ENCODE measurements at regions not wholly inside any gene's neighbourhood (a gene's known extent, or its start where the extent isn't known, plus 50 kb on each side); places are given as distances from the start of the nearest gene placed in this dataset.

GRCh38 chr4:20428436-20429160 lies 176.9 kb downstream of the SLIT2 start:
- Mint-ChIP-seq H3K9me3 (no peaks in the 10 kb centered on the region), H3K4me3 (no peak overlapping the region), H3K4me1 (no peaks in the 10 kb centered on the region), H3K27me3 (peaks cover 10% of the 10 kb centered on the region), H3K27ac (no peak overlapping the region), H3K36me3 (no peaks in the 10 kb centered on the region)
- ATAC-seq (ENCODE audit: low read depth) (no peak), DNase-seq (no peak)
- POLR2A ChIA-PET, result no interaction called here

DNA sequence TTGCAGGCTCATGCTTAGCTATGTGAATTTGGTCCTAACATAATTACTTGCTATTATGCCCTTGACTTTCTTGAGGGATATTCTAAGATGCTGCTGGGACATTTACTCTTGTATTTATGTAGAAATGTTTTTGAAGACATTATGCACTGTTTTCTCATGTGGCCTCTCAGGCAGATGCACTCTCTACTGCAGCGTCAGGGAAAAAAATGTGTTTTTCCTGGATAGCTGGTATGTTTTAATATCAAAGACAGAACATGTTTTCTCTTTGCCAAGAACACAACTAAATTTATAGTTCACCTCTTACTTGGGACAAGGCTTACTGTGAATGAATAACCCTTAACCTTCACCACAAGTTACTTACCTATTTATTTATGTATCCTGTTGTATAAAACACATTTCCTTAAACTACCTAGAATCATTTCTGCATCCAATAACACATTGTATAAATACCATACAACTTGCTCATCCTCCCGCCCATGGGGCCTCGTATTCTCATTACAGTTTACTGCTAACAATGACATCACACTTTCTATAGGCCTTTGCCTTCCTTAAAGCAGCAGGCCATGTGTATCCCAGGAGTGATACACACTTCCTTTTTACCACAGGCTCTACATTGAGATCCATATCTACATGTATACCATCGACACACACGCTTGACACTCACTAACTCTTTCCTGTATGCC lies 178.7 kb downstream of the SLIT2 start:
- DNase-seq, result no peak
- H3K27me3 Mint-ChIP-seq, result peaks cover 13% of the 10 kb centered on the region
- ATAC-seq (ENCODE audit: low read depth), result no peak
- H3K4me1 Mint-ChIP-seq, result no peaks in the 10 kb centered on the region
- no peaks in the 10 kb centered on the region for H3K36me3 Mint-ChIP-seq
- no peaks in the 10 kb centered on the region for H3K9me3 Mint-ChIP-seq
- POLR2A ChIA-PET, result no interaction called here
- H3K27ac Mint-ChIP-seq, result no peak overlapping the region
- H3K4me3 Mint-ChIP-seq, result no peak overlapping the region

- ATAC-seq (ENCODE audit: low read depth) (no peak), DNase-seq (no peak)
- no peaks in the 10 kb centered on the region for H3K9me3 Mint-ChIP-seq
- H3K36me3 Mint-ChIP-seq, result no peaks in the 10 kb centered on the region
- H3K4me3 Mint-ChIP-seq, result no peak overlapping the region
- peaks cover 6% of the 10 kb centered on the region for H3K27me3 Mint-ChIP-seq
- POLR2A ChIA-PET, result no interaction called here
- no peak overlapping the region for H3K27ac Mint-ChIP-seq
- no peaks in the 10 kb centered on the region for H3K4me1 Mint-ChIP-seq
Measured at GRCh38 chr4:20431543-20431951, 179.8 kb downstream of the SLIT2 start.

GRCh38 chr4:20432088-20432487 lies 180.4 kb downstream of the SLIT2 start:
- Mint-ChIP-seq H3K4me3 (no peak overlapping the region), H3K27me3 (peaks cover 4% of the 10 kb centered on the region), H3K36me3 (no peaks in the 10 kb centered on the region), H3K27ac (no peak overlapping the region), H3K4me1 (no peaks in the 10 kb centered on the region), H3K9me3 (no peaks in the 10 kb centered on the region)
- ATAC-seq (ENCODE audit: low read depth) (no peak), DNase-seq (no peak)
- POLR2A ChIA-PET, result no interaction called here

GRCh38 chr4:20433097-20433705 lies 181.5 kb downstream of the SLIT2 start:
- H3K4me1 Mint-ChIP-seq, result no peaks in the 10 kb centered on the region
- no peak for DNase-seq
- no peaks in the 10 kb centered on the region for H3K9me3 Mint-ChIP-seq
- POLR2A ChIA-PET, result no interaction called here
- H3K27ac Mint-ChIP-seq, result no peak overlapping the region
- no peak overlapping the region for H3K4me3 Mint-ChIP-seq
- peaks cover 4% of the 10 kb centered on the region for H3K27me3 Mint-ChIP-seq
- ATAC-seq (ENCODE audit: low read depth), result no peak
- no peaks in the 10 kb centered on the region for H3K36me3 Mint-ChIP-seq

- POLR2A ChIA-PET, result no interaction called here
- Mint-ChIP-seq H3K4me1 (no peaks in the 10 kb centered on the region), H3K36me3 (no peaks in the 10 kb centered on the region), H3K27ac (no peak overlapping the region), H3K9me3 (no peaks in the 10 kb centered on the region), H3K27me3 (no peaks in the 10 kb centered on the region), H3K4me3 (no peak overlapping the region)
- ATAC-seq (ENCODE audit: low read depth), result no peak
- no peak for DNase-seq
Measured at GRCh38 chr4:20440170-20440569, 188.5 kb downstream of the SLIT2 start.

DNA sequence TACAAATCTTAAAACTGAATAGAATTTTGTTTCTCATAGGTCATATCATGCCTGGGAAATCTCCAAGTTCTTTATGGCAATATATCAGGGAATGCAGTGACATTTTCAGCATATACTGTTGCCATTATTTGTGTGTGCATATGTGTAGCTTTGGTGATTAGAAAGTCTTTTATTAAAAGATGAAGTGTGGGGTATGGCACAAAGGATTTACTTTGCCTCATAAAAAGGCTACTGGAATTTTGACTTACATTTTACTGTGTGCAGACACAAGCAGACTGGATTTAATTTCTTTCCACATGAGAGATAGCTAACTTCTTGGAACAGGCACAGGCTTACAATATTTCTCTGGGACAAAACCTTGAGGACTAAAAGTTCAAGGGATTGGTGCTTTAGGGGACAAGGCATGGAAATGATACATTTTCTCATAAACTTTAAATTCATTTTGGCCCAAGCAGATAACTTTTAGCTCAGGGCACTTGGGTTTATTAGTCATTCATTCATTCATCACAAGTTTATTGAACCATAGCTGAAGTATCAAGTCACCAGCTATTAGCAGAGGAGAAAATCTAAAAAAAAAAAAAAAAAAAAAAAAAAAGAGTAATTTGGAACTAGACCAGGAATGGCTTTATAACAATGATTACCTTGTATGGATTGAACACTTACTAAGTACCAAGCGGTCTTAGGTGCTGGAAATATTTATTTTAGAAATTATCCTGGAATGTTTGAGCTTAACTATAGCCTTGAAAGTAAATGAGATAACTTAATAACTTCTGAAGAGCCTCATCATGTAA lies 191.5 kb downstream of the SLIT2 start:
- H3K9me3 Mint-ChIP-seq, result no peaks in the 10 kb centered on the region
- no peaks in the 10 kb centered on the region for H3K36me3 Mint-ChIP-seq
- POLR2A ChIA-PET, result no interaction called here
- DNase-seq (no peak), ATAC-seq (ENCODE audit: low read depth) (no peak)
- no peaks in the 10 kb centered on the region for H3K27me3 Mint-ChIP-seq
- H3K27ac Mint-ChIP-seq, result no peak overlapping the region
- no peaks in the 10 kb centered on the region for H3K4me1 Mint-ChIP-seq
- H3K4me3 Mint-ChIP-seq, result no peak overlapping the region

- Mint-ChIP-seq H3K9me3 (no peaks in the 10 kb centered on the region), H3K4me1 (no peaks in the 10 kb centered on the region), H3K4me3 (no peak overlapping the region), H3K36me3 (no peaks in the 10 kb centered on the region), H3K27ac (no peak overlapping the region), H3K27me3 (no peaks in the 10 kb centered on the region)
- no peak for DNase-seq
- POLR2A ChIA-PET, result no interaction called here
- no peak for ATAC-seq (ENCODE audit: low read depth)
Measured at GRCh38 chr4:20444599-20445337, 193.1 kb downstream of the SLIT2 start.

DNA sequence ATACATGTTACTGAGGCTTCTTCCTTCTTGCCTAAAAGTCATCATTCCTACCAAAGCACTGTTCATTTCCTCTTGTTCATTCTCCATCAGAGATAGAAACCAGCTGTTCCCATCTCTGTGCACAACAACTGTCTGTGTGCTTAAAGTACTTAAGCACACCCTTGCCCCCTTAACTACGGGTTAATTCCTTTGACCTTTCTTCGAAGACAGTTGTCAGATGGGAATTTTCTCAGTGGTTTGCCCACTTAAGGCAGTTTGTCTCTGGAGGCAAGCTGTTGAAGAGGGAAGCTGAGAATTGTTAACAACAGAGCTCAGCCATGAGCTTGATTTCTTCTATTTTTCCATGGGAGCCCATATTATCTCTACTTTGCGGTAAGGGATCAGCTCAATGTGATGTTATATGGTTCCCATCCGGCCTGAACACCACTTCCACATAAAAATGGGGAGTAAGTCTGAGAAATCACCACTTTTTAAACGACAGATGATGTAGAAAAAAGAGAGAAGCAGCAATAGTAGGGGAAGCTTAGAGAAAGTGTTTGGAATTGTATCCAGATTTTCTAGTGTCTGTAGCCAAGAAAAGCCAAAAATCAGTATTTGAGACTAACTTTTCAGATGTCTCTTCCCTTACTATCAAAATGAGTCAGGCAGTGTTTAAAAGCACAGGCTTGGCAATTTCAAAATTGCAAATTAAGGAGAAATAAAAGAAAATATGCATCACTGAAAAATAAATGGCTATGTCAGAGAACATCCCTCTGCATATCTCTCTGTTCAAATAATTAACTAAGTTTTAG lies 194.4 kb downstream of the SLIT2 start:
- H3K27me3 Mint-ChIP-seq, result no peaks in the 10 kb centered on the region
- H3K4me3 Mint-ChIP-seq, result no peak overlapping the region
- no peaks in the 10 kb centered on the region for H3K9me3 Mint-ChIP-seq
- H3K4me1 Mint-ChIP-seq, result no peaks in the 10 kb centered on the region
- POLR2A ChIA-PET, result no interaction called here
- ATAC-seq (ENCODE audit: low read depth) (no peak), DNase-seq (no peak)
- H3K27ac Mint-ChIP-seq, result no peak overlapping the region
- no peaks in the 10 kb centered on the region for H3K36me3 Mint-ChIP-seq

DNA sequence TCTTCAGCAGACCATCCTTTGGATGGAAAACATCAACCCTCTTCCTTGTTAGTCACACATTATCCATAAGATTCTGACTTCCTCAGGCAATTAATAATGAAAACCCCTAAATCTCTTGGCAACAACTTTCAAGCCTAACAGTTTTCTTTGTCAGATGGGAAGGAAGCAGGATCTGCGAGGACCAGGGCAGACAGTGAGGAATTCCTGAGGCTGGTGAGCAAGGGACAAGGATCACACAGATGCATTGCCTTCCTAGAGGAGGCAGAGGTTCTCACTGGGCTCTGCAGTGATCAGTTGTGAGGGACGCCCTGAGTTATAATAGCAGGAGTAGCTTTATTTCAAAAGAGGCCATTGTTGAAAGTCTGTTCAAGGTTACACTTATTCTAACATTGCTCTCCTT lies 195.4 kb downstream of the SLIT2 start:
- Mint-ChIP-seq H3K27ac (no peak overlapping the region), H3K9me3 (no peaks in the 10 kb centered on the region), H3K4me3 (no peak overlapping the region), H3K36me3 (no peaks in the 10 kb centered on the region), H3K27me3 (no peaks in the 10 kb centered on the region), H3K4me1 (no peaks in the 10 kb centered on the region)
- DNase-seq, result no peak
- POLR2A ChIA-PET, result no interaction called here
- no peak for ATAC-seq (ENCODE audit: low read depth)

GRCh38 chr4:20451986-20452385 lies 200.3 kb downstream of the SLIT2 start:
- H3K27ac Mint-ChIP-seq, result no peak overlapping the region
- H3K4me1 Mint-ChIP-seq, result no peaks in the 10 kb centered on the region
- H3K36me3 Mint-ChIP-seq, result no peaks in the 10 kb centered on the region
- no peak for ATAC-seq (ENCODE audit: low read depth)
- H3K27me3 Mint-ChIP-seq, result peaks cover 4% of the 10 kb centered on the region
- POLR2A ChIA-PET, result no interaction called here
- H3K9me3 Mint-ChIP-seq, result no peaks in the 10 kb centered on the region
- no peak for DNase-seq
- no peak overlapping the region for H3K4me3 Mint-ChIP-seq

- Mint-ChIP-seq H3K36me3 (no peaks in the 10 kb centered on the region), H3K9me3 (no peaks in the 10 kb centered on the region), H3K4me3 (no peak overlapping the region), H3K4me1 (no peaks in the 10 kb centered on the region), H3K27me3 (peaks cover 4% of the 10 kb centered on the region), H3K27ac (no peak overlapping the region)
- DNase-seq (no peak), ATAC-seq (ENCODE audit: low read depth) (no peak)
- POLR2A ChIA-PET, result no interaction called here
Measured at GRCh38 chr4:20454515-20454914, 202.8 kb downstream of the SLIT2 start.

DNA sequence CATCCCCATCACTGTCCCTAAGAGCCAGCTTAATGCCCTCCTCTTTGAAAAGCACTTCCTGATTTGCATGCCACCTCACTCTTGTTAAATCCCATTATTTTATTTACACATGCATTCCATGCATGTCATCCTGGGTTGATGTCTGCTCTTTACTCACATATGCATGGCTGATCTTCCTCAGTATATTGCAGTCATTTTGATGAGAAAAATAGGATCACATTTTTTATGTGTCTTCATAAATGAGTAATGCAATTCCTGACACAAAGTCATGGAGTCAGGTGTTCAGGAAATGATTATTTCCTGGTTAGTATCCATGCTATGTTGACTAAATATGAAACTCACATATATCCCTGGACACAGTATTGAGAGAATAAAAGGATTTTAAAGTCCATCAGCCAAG lies 204.7 kb downstream of the SLIT2 start:
- POLR2A ChIA-PET, result no interaction called here
- Mint-ChIP-seq H3K9me3 (no peaks in the 10 kb centered on the region), H3K27ac (no peak overlapping the region), H3K4me3 (no peak overlapping the region), H3K27me3 (peaks cover 4% of the 10 kb centered on the region), H3K4me1 (no peaks in the 10 kb centered on the region), H3K36me3 (no peaks in the 10 kb centered on the region)
- ATAC-seq (ENCODE audit: low read depth) (no peak), DNase-seq (no peak)
